IMR-90 (cell line): ENCODE measurements at regions not wholly inside any gene's neighbourhood (a gene's known extent, or its start where the extent isn't known, plus 50 kb on each side); places are given as distances from the start of the nearest gene placed in this dataset.

Source experiments
- ATAC-seq: fragments of 200-7000 bp; cut with Tn5 transposase; 2 replicates; pipeline ENCODE4 v1.9.1; 2020; ENCODE audit warnings: low read depth, mild to moderate bottlenecking, moderate library complexity
- BruUV-seq: library from RNA; stranded (reverse); fragments of 400-500 nt; replicated peaks from 2 replicates; lab custom pipeline; 2021; lab: Mats Ljungman, UMichigan
- CTCF ChIA-PET: fragments of 300-600 bp; formaldehyde crosslinking; extraction: SDS; loops from one replicate; lab custom pipeline; 2021; ENCODE audit warnings: antibody characterized with exemption; lab: Yijun Ruan, JAX
- POLR2A ChIA-PET: fragments of 300-600 bp; sonication (Branson Sonifier 250); formaldehyde crosslinking; loops from one replicate; lab custom pipeline; 2022; ENCODE audit warnings: antibody characterized with exemption; ENCODE audit not compliant: unreplicated experiment; lab: Charles Lee
- DNase-seq: peaks from one replicate; pipeline ENCODE4 v3.0.0; 2013
- H2AFZ ChIP-seq: replicated peaks from 2 replicates; pipeline ENCODE3; 2013; ENCODE audit warnings: low read length, mild to moderate bottlenecking; ENCODE audit not compliant: poor library complexity
- H2AK5ac ChIP-seq: 2 replicates; pipeline ENCODE4 v1.6.1; 2013; ENCODE audit warnings: low read depth, low read length, inconsistent platforms
- H2AK9ac ChIP-seq: replicated peaks from 2 replicates; pipeline ENCODE3; 2013; ENCODE audit warnings: mild to moderate bottlenecking, low read depth, low read length, moderate library complexity; ENCODE audit not compliant: poor library complexity
- H2BK120ac ChIP-seq: 2 replicates; pipeline ENCODE4 v1.6.1; 2013; ENCODE audit warnings: low read depth, low read length, inconsistent platforms
- H2BK15ac ChIP-seq: 3 replicates; pipeline ENCODE4 v1.6.1; 2013; ENCODE audit warnings: low read depth, low read length, inconsistent platforms
- H2BK20ac ChIP-seq: 2 replicates; pipeline ENCODE4 v1.6.1; 2013; ENCODE audit warnings: low read depth, mild to moderate bottlenecking, inconsistent platforms, low read length, moderate library complexity
- H2BK5ac ChIP-seq: 2 replicates; pipeline ENCODE4 v1.6.1; 2013; ENCODE audit warnings: mild to moderate bottlenecking, low read depth, low read length, inconsistent platforms; ENCODE audit not compliant: poor library complexity, severe bottlenecking
- H3K14ac ChIP-seq: replicated peaks from 2 replicates; pipeline ENCODE4 v1.6.1; 2013; ENCODE audit warnings: low read depth, low read length, inconsistent platforms
- H3K18ac ChIP-seq: 2 replicates; pipeline ENCODE4 v1.6.1; 2013; ENCODE audit warnings: low read depth, low read length, control low read depth
- H3K23ac ChIP-seq: 2 replicates; pipeline ENCODE4 v1.6.1; 2013; ENCODE audit warnings: low read depth, low read length, inconsistent platforms
- H3K27ac ChIP-seq: 2 replicates; pipeline ENCODE4 v1.5.1; 2013; ENCODE audit warnings: mild to moderate bottlenecking, control low read depth, low read length; ENCODE audit not compliant: insufficient read depth
- H3K27me3 ChIP-seq: 2 replicates; pipeline ENCODE4 v1.6.1; 2013; ENCODE audit warnings: low read length; ENCODE audit not compliant: control insufficient read depth, insufficient read depth
- H3K36me3 ChIP-seq: 2 replicates; pipeline ENCODE4 v1.6.1; 2013; ENCODE audit warnings: low read length, mixed read lengths; ENCODE audit not compliant: control insufficient read depth, insufficient read depth
- H3K4ac ChIP-seq: 2 replicates; pipeline ENCODE4 v1.6.1; 2013; ENCODE audit warnings: low read depth, low read length, inconsistent platforms
- H3K4me1 ChIP-seq: 2 replicates; pipeline ENCODE4 v1.6.1; 2013; ENCODE audit warnings: low read length, mixed read lengths; ENCODE audit not compliant: control insufficient read depth, insufficient read depth
- H3K4me2 ChIP-seq: 2 replicates; pipeline ENCODE4 v1.6.1; 2013; ENCODE audit warnings: low read depth, mild to moderate bottlenecking, control low read depth, low read length, moderate library complexity
- H3K4me3 ChIP-seq: 2 replicates; pipeline ENCODE4 v1.5.1; 2013; ENCODE audit warnings: low read depth, mild to moderate bottlenecking, control low read depth, low read length, moderate library complexity; ENCODE audit not compliant: insufficient read depth
- H3K56ac ChIP-seq: 2 replicates; pipeline ENCODE4 v1.6.1; 2013; ENCODE audit warnings: low read length, inconsistent platforms; ENCODE audit not compliant: insufficient read depth; ENCODE audit errors: extremely low read depth
- H3K79me1 ChIP-seq, 2 experiments: 2 replicates each; pipeline ENCODE4 v1.6.1; 2013; ENCODE audit warnings: low read length in 2 of 2, inconsistent platforms in 1 of 2, low read depth in 1 of 2
- H3K9ac ChIP-seq: 2 replicates; pipeline ENCODE4 v1.6.1; 2013; ENCODE audit warnings: low read depth, low read length, control low read depth
- H3K9me1 ChIP-seq: 2 replicates; pipeline ENCODE4 v1.6.1; 2013; ENCODE audit warnings: low read length, inconsistent platforms; ENCODE audit not compliant: insufficient read depth
- H3K9me3 ChIP-seq: 2 replicates; pipeline ENCODE4 v1.6.1; 2013; ENCODE audit warnings: low read length; ENCODE audit not compliant: control insufficient read depth, insufficient read depth
- H4K20me1 ChIP-seq: 2 replicates; pipeline ENCODE4 v1.6.1; 2013; ENCODE audit warnings: low read length, inconsistent platforms; ENCODE audit not compliant: insufficient read depth
- H4K5ac ChIP-seq: 2 replicates; pipeline ENCODE4 v1.6.1; 2013; ENCODE audit warnings: mild to moderate bottlenecking, low read depth, low read length, control low read depth
- H4K8ac ChIP-seq, 2 experiments: 2 replicates each; pipeline ENCODE4 v1.6.1; 2013; ENCODE audit warnings: low read depth in 2 of 2, low read length in 2 of 2, control low read depth in 1 of 2, inconsistent platforms in 1 of 2
- H4K91ac ChIP-seq: 2 replicates; pipeline ENCODE4 v1.6.1; 2013; ENCODE audit warnings: low read depth, low read length, inconsistent platforms; ENCODE audit not compliant: insufficient read depth
- BHLHE40 ChIP-seq: fragments of 150-350 bp; IDR thresholded peaks from 2 replicates; pipeline ENCODE4 v1.6.1; 2016; ENCODE audit warnings: mild to moderate bottlenecking, low read depth, low read length
- CEBPB ChIP-seq: IDR thresholded peaks from 2 replicates; pipeline ENCODE4 v1.6.1; 2012; ENCODE audit warnings: low read depth, low read length, improper control_type of control experiment
- CHD1 ChIP-seq: IDR thresholded peaks from 2 replicates; pipeline ENCODE4 v1.6.1; 2012; ENCODE audit warnings: low read depth, low read length, improper control_type of control experiment
- FOS ChIP-seq: fragments of 150-350 bp; IDR thresholded peaks from 2 replicates; pipeline ENCODE4 v1.6.1; 2016; ENCODE audit warnings: low read depth, low read length
- MAFK ChIP-seq: IDR thresholded peaks from 2 replicates; pipeline ENCODE4 v1.6.1; 2012; ENCODE audit warnings: low read depth, low read length, improper control_type of control experiment
- MAZ ChIP-seq: IDR thresholded peaks from 2 replicates; pipeline ENCODE4 v1.6.1; 2012; ENCODE audit warnings: low read depth, mild to moderate bottlenecking, low read length, improper control_type of control experiment, moderate library complexity, borderline replicate concordance
- MXI1 ChIP-seq: IDR thresholded peaks from 2 replicates; pipeline ENCODE4 v1.6.1; 2012; ENCODE audit warnings: low read depth, mild to moderate bottlenecking, low read length, moderate library complexity, borderline replicate concordance
- NFE2L2 ChIP-seq: fragments of 150-350 bp; IDR thresholded peaks from 2 replicates; pipeline ENCODE4 v1.6.1; 2016; ENCODE audit warnings: low read depth, mild to moderate bottlenecking, low read length
- POLR2A ChIP-seq: IDR thresholded peaks from 2 replicates; pipeline ENCODE4 v1.6.1; 2012; ENCODE audit warnings: mild to moderate bottlenecking, low read depth, low read length
- RAD21 ChIP-seq: IDR thresholded peaks from 2 replicates; pipeline ENCODE4 v1.6.1; 2012; ENCODE audit warnings: low read length, improper control_type of control experiment
- RCOR1 ChIP-seq: IDR thresholded peaks from 2 replicates; pipeline ENCODE4 v1.6.1; 2012; ENCODE audit warnings: mild to moderate bottlenecking, low read length, improper control_type of control experiment; ENCODE audit not compliant: insufficient replicate concordance
- RFX5 ChIP-seq: IDR thresholded peaks from 2 replicates; pipeline ENCODE4 v1.8.0; 2012; ENCODE audit warnings: low read depth, mild to moderate bottlenecking, low read length, moderate library complexity
- SMC3 ChIP-seq: fragments of 150-350 bp; IDR thresholded peaks from 2 replicates; pipeline ENCODE4 v1.6.1; 2016; ENCODE audit warnings: low read depth, mild to moderate bottlenecking, antibody characterized with exemption, low read length, moderate library complexity
- WGBS, 2 experiments: methylation state at CpG; one replicate each; pipeline versions ENCODE4 v1.1.5 to v1.1.7; 2013; ENCODE audit warnings: missing lambda C conversion rate in 2 of 2; ENCODE audit not compliant: insufficient read length in 1 of 2; ENCODE audit errors: extremely low coverage in 2 of 2; 5-methylcytosine and 5-hydroxymethylcytosine counted together
- dilution Hi-C: fragments of 300-500 bp; cut with HindIII; formaldehyde crosslinking; loops from one replicate; pipeline ENCODE4 v1.14.3; 2018; ENCODE audit warnings: low sequenced_read_pairs; ENCODE audit not compliant: unreplicated experiment
- in situ Hi-C: fragments of 300-500 bp; cut with MboI; formaldehyde crosslinking; loops from 3 replicates; pipeline ENCODE4 v1.14.3; 2019; ENCODE audit warnings: low sequenced_read_pairs, inconsistent platforms, mixed read lengths
- intact Hi-C: fragments of 100-400 bp; cut with micrococcal nuclease; formaldehyde crosslinking; loops from 2 replicates; pipeline ENCODE4 v1.10.0; 2022
- TF ChIP-seq, protein P1 (sequence below): fragments of 150-350 bp; IDR thresholded peaks from 2 replicates; pipeline ENCODE4 v1.6.1; 2016; ENCODE audit warnings: low read depth, mild to moderate bottlenecking, low read length, moderate library complexity, borderline replicate concordance
- TF ChIP-seq, protein P2 (sequence below): fragments of 150-350 bp; IDR thresholded peaks from 2 replicates; pipeline ENCODE4 v1.6.1; 2017; ENCODE audit warnings: mild to moderate bottlenecking, antibody characterized with exemption, low read length, low read depth
- TF ChIP-seq, protein P3 (sequence below): conservative IDR thresholded peaks from 2 replicates; pipeline ENCODE4 v1.5.1; 2012; ENCODE audit warnings: mild to moderate bottlenecking, low read depth, low read length, improper control_type of control experiment

DNA sequence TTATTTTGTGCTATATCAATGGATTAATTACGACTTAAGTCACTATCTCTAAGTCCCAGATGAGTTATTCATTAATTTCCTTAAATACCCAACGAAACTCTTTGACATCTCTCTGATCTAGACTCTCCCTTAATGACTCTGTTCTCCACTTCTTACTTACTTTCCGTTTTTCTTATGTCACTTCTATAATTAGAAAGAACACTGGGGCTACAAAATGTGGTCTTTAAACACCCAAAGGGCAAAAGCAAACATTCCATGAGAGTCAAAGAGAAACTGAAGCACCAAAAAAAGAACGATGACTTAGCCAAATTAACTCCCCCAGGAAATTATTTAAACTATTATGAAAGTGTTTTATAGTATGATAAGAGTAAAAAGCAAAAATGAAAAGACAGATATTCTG, 166.4 kb upstream of the UBE2E2 start:
- CTCF ChIA-PET: no interaction called here
- in situ Hi-C loops: no loop called here
- no TSS peak for BruUV-seq

More for the DNA sequence above, 166.4 kb upstream of the UBE2E2 start:
- Histone ChIP-seq H4K5ac (no peak overlapping the region), H2AFZ (no peak overlapping the region), H3K18ac (no peak overlapping the region), H3K14ac (no peak overlapping the region), H2AK9ac (no peak overlapping the region), H3K9ac (no peak overlapping the region), H3K4ac (no peak overlapping the region), H4K20me1 (no peaks in the 10 kb centered on the region), H2AK5ac (no peak overlapping the region), H4K8ac (no peak overlapping the region), H3K23ac (no peak overlapping the region), H2BK120ac (no peak overlapping the region), H3K4me3 (no peak overlapping the region), H3K27me3 (no peaks in the 10 kb centered on the region; the same call in 1 of the 2 replicates), H3K9me1 (no peaks in the 10 kb centered on the region), H2BK20ac (no peak overlapping the region), H2BK5ac (no peak overlapping the region), H4K91ac (no peak overlapping the region), H3K56ac (no peak overlapping the region), H3K4me2 (no peak overlapping the region), H2BK15ac (no peak overlapping the region), H3K79me1 (no peaks in the 10 kb centered on the region), H3K36me3 (no peaks in the 10 kb centered on the region), H3K27ac (no peak overlapping the region), H3K4me1 (no peaks in the 10 kb centered on the region), H3K9me3 (no peaks in the 10 kb centered on the region)
- ATAC-seq (no peak), DNase-seq (no peak)
- POLR2A ChIA-PET: no interaction called here
- no CpG with 5 or more reads among the region's 4 CpGs for WGBS, 2 experiments
- intact Hi-C loops: no loop called here
- dilution Hi-C loops: no loop called here
- TF ChIP-seq CEBPB (no peak), RFX5 (no peak), MAZ (no peak), CHD1 (no peak), RAD21 (no peak), BHLHE40 (no peak), MXI1 (no peak), POLR2A (no peak), SMC3 (no peak), NFE2L2 (no peak), MAFK (no peak), RCOR1 (no peak), FOS (no peak)
- TF ChIP-seq, protein P1, sequence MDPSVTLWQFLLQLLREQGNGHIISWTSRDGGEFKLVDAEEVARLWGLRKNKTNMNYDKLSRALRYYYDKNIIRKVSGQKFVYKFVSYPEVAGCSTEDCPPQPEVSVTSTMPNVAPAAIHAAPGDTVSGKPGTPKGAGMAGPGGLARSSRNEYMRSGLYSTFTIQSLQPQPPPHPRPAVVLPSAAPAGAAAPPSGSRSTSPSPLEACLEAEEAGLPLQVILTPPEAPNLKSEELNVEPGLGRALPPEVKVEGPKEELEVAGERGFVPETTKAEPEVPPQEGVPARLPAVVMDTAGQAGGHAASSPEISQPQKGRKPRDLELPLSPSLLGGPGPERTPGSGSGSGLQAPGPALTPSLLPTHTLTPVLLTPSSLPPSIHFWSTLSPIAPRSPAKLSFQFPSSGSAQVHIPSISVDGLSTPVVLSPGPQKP: no peak
- TF ChIP-seq, protein P2, sequence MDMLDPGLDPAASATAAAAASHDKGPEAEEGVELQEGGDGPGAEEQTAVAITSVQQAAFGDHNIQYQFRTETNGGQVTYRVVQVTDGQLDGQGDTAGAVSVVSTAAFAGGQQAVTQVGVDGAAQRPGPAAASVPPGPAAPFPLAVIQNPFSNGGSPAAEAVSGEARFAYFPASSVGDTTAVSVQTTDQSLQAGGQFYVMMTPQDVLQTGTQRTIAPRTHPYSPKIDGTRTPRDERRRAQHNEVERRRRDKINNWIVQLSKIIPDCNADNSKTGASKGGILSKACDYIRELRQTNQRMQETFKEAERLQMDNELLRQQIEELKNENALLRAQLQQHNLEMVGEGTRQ: no peak
- TF ChIP-seq, protein P3, sequence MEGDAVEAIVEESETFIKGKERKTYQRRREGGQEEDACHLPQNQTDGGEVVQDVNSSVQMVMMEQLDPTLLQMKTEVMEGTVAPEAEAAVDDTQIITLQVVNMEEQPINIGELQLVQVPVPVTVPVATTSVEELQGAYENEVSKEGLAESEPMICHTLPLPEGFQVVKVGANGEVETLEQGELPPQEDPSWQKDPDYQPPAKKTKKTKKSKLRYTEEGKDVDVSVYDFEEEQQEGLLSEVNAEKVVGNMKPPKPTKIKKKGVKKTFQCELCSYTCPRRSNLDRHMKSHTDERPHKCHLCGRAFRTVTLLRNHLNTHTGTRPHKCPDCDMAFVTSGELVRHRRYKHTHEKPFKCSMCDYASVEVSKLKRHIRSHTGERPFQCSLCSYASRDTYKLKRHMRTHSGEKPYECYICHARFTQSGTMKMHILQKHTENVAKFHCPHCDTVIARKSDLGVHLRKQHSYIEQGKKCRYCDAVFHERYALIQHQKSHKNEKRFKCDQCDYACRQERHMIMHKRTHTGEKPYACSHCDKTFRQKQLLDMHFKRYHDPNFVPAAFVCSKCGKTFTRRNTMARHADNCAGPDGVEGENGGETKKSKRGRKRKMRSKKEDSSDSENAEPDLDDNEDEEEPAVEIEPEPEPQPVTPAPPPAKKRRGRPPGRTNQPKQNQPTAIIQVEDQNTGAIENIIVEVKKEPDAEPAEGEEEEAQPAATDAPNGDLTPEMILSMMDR: no peak
